ENCODE measurements at regions not wholly inside any gene's neighbourhood (a gene's known extent, or its start where the extent isn't known, plus 50 kb on each side); places are given as distances from the start of the nearest gene placed in this dataset.

DNA sequence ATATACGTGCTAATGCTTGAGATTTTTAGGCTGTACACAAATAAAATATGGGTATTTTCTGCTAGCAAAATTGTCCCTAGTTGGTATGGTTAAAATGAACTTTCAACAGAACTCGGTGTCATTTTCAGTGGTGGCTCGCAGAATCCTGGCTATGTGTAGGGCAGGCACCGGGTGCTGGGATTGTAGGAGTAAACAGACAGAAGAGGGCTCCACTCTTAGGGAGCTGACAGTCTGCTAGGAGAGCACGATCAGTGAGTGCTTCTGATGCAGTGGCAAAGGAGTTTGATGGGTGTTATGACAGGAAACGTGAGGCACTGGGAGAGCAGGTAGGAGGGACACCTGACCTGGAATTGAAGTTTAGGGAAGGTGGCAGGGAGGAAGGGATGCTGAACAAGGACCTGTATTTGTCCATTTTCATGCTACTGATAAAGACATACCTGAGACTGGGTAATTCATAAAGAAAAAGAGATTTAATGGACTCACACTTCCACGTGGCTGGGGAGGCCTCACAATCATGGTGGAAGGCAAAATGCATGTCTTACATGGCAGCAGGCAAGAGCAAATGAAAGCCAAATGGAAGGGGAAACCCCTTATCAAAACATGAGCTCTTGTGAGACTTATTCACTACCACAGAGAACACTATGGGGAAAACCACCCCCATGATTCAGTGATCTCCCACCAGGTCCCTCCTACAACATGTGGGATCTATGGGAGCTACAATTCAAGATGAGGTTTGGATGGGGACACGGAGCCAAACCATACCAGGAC is 105.4 kb upstream of the LCLAT1 start:
- no TSS peak for BruUV-seq (replicated peaks)
- H3K9me3 ChIP-seq (ENCODE audit: low read depth, low read length, poor library complexity, severe bottlenecking), result no peaks in the 10 kb centered on the region
- intact Hi-C loops (cut with micrococcal nuclease; ENCODE audit: unreplicated experiment), result no loop called here
- no peaks in the 10 kb centered on the region for H3K27me3 ChIP-seq (replicated peaks; ENCODE audit: insufficient read depth, low read depth, low read length, poor library complexity)
- H3K4me3 ChIP-seq (ENCODE audit: low read depth, low read length, poor library complexity, severe bottlenecking), result no peak overlapping the region
- H3K27ac ChIP-seq (ENCODE audit: low read depth, low read length, poor library complexity, severe bottlenecking), result no peak overlapping the region
- no peaks in the 10 kb centered on the region for H3K36me3 ChIP-seq (ENCODE audit: insufficient read depth, low read length, poor library complexity, severe bottlenecking)
- POLR2A ChIA-PET (ENCODE audit: low non-redundant PET), result no interaction called here
- TF ChIP-seq, protein P1, sequence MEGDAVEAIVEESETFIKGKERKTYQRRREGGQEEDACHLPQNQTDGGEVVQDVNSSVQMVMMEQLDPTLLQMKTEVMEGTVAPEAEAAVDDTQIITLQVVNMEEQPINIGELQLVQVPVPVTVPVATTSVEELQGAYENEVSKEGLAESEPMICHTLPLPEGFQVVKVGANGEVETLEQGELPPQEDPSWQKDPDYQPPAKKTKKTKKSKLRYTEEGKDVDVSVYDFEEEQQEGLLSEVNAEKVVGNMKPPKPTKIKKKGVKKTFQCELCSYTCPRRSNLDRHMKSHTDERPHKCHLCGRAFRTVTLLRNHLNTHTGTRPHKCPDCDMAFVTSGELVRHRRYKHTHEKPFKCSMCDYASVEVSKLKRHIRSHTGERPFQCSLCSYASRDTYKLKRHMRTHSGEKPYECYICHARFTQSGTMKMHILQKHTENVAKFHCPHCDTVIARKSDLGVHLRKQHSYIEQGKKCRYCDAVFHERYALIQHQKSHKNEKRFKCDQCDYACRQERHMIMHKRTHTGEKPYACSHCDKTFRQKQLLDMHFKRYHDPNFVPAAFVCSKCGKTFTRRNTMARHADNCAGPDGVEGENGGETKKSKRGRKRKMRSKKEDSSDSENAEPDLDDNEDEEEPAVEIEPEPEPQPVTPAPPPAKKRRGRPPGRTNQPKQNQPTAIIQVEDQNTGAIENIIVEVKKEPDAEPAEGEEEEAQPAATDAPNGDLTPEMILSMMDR (conservative IDR thresholded peaks at IDR 0.05; ENCODE audit: low read depth, low read length), result no peak
- no peak for TF ChIP-seq EZH2 (IDR thresholded peaks at IDR 0.05; ENCODE audit: borderline replicate concordance, low read depth, low read length, poor library complexity, severe bottlenecking)
- CTCF ChIA-PET, result no interaction called here
- H3K4me1 ChIP-seq (ENCODE audit: insufficient read depth, low read length, poor library complexity, severe bottlenecking), result no peaks in the 10 kb centered on the region
- DNase-seq (ENCODE audit: low spot score), result no peak

DNA sequence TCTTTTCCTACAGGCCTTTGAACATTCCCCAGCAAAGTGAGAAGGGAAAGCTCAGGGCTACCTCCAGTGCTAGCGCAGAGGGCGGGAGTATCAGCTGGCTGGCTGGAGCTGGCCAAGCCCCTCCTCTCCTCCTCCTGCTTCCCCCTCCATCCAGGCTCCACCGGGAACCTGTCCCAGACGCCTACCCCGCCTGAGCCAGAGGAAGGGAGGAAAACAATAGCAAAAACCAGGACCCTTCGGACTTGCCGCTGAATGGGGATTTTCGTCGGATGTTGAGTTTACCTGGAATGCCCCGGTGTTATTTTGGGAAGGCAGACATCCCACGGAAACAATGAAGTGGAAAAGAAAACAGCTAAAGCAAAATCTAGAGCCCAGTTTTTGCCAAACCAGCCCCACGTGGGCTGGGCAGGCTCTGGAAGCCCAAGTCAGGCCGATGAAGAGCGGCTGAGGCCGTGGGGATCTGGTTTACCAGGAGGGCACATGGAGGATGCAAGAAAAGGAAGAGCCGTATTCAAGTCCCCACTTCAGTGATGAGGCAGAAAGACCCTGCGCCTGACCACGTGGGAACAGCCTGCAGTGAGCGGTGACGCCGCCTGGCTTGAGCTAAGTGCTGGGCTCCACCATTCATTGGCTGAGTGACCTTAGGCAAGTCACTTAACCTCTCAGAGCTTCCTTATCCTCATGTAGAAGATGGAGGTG is 100.4 kb upstream of the LCLAT1 start:
- TF ChIP-seq, protein P1 (conservative IDR thresholded peaks at IDR 0.05; ENCODE audit: low read depth, low read length), result no peak
- TF ChIP-seq EZH2 (IDR thresholded peaks at IDR 0.05; ENCODE audit: borderline replicate concordance, low read depth, low read length, poor library complexity, severe bottlenecking), result no peak
- CTCF ChIA-PET, result no interaction called here
- no TSS peak for BruUV-seq (replicated peaks)
- Histone ChIP-seq H3K9me3 (ENCODE audit: low read depth, low read length, poor library complexity, severe bottlenecking) (no peaks in the 10 kb centered on the region), H3K4me3 (ENCODE audit: low read depth, low read length, poor library complexity, severe bottlenecking) (no peak overlapping the region), H3K36me3 (ENCODE audit: insufficient read depth, low read length, poor library complexity, severe bottlenecking) (no peaks in the 10 kb centered on the region), H3K27me3 (replicated peaks; ENCODE audit: insufficient read depth, low read depth, low read length, poor library complexity) (no peaks in the 10 kb centered on the region), H3K4me1 (ENCODE audit: insufficient read depth, low read length, poor library complexity, severe bottlenecking) (no peaks in the 10 kb centered on the region), H3K27ac (ENCODE audit: low read depth, low read length, poor library complexity, severe bottlenecking) (no peak overlapping the region)
- intact Hi-C loops (cut with micrococcal nuclease; ENCODE audit: unreplicated experiment), result no loop called here
- POLR2A ChIA-PET (ENCODE audit: low non-redundant PET), result no interaction called here
- no peak for DNase-seq (ENCODE audit: low spot score)

DNA sequence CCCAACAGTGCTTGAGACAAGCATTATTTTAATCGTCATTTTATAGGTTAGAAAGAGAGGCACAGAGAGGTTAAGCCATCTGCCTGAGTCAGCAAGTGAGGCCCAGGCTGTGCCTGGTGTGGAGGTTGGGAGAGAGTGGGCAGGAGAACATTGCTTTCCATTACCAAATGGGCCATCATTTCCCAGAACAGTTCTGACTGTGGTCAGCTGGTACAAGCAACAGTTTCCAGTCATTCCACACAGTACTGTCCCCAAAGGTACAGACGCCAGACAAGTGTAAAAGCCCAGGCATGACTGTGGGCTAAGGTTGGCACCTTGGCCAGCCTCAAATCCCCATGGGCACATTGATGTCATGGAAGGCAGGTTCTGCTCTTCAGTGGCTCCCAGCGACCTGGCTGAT is 98.2 kb upstream of the LCLAT1 start:
- TF ChIP-seq EZH2 (IDR thresholded peaks at IDR 0.05; ENCODE audit: borderline replicate concordance, low read depth, low read length, poor library complexity, severe bottlenecking), result no peak
- TF ChIP-seq, protein P1 (conservative IDR thresholded peaks at IDR 0.05; ENCODE audit: low read depth, low read length), result no peak
- CTCF ChIA-PET, result no interaction called here

More for the DNA sequence above, 98.2 kb upstream of the LCLAT1 start:
- Histone ChIP-seq H3K27me3 (replicated peaks; ENCODE audit: insufficient read depth, low read depth, low read length, poor library complexity) (no peaks in the 10 kb centered on the region), H3K9me3 (ENCODE audit: low read depth, low read length, poor library complexity, severe bottlenecking) (no peaks in the 10 kb centered on the region), H3K36me3 (ENCODE audit: insufficient read depth, low read length, poor library complexity, severe bottlenecking) (no peaks in the 10 kb centered on the region), H3K27ac (ENCODE audit: low read depth, low read length, poor library complexity, severe bottlenecking) (no peak overlapping the region), H3K4me3 (ENCODE audit: low read depth, low read length, poor library complexity, severe bottlenecking) (no peak overlapping the region), H3K4me1 (ENCODE audit: insufficient read depth, low read length, poor library complexity, severe bottlenecking) (no peaks in the 10 kb centered on the region)
- intact Hi-C loops (cut with micrococcal nuclease; ENCODE audit: unreplicated experiment), result no loop called here
- no peak for DNase-seq (ENCODE audit: low spot score)
- POLR2A ChIA-PET (ENCODE audit: low non-redundant PET), result interaction anchor here (0.7 kb wide), 1 partner anchor 263 kb away, joined by 8 read pairs; no protein-coding TSS in a partner anchor
- BruUV-seq (replicated peaks), result no TSS peak

Data from A673 (cell line).